HAP-1 (cell line): ENCODE measurements at regions not wholly inside any gene's neighbourhood (a gene's known extent, or its start where the extent isn't known, plus 50 kb on each side); places are given as distances from the start of the nearest gene placed in this dataset.
"Not testable (repeated sequence)": the region's sequence is repeated elsewhere in the genome, so short reads cannot be mapped to it uniquely, and the experiment has no call there.

ENCODE experiments used
- DNase-seq, 2 experiments: peaks; one replicate each; pipeline ENCODE4 v3.0.0-alpha.2; 2016 to 2020; ENCODE audit warnings: low spot score in 2 of 2
- H3K27me3 ChIP-seq: fragments of 250-450 bp; sonication (Bioruptor Pico); 2 replicates; pipeline ENCODE4 v1.5.1; 2020; ENCODE audit warnings: low read depth, mild to moderate bottlenecking, moderate library complexity
- H3K36me3 ChIP-seq: fragments of 250-450 bp; sonication (Bioruptor Pico); replicated peaks from 2 replicates; pipeline ENCODE4 v1.5.1; 2020; ENCODE audit warnings: mild to moderate bottlenecking
- H3K4me1 ChIP-seq: fragments of 250-450 bp; sonication (Bioruptor Pico); 2 replicates; pipeline ENCODE4 v1.5.1; 2020; ENCODE audit warnings: mild to moderate bottlenecking
- H3K4me3 ChIP-seq: fragments of 250-450 bp; sonication (Bioruptor Pico); 2 replicates; pipeline ENCODE4 v1.5.1; 2020; ENCODE audit warnings: mild to moderate bottlenecking, moderate library complexity
- H3K9me3 ChIP-seq: fragments of 250-450 bp; sonication (Bioruptor Pico); 2 replicates; pipeline ENCODE4 v1.5.1; 2020; ENCODE audit warnings: mild to moderate bottlenecking, moderate library complexity
- in situ Hi-C: fragments of 300-500 bp; cut with MboI; formaldehyde crosslinking; loops from 3 replicates; pipeline ENCODE4 v1.14.3; 2020; ENCODE audit warnings: low sequenced_read_pairs, inconsistent platforms, mixed read lengths

DNA sequence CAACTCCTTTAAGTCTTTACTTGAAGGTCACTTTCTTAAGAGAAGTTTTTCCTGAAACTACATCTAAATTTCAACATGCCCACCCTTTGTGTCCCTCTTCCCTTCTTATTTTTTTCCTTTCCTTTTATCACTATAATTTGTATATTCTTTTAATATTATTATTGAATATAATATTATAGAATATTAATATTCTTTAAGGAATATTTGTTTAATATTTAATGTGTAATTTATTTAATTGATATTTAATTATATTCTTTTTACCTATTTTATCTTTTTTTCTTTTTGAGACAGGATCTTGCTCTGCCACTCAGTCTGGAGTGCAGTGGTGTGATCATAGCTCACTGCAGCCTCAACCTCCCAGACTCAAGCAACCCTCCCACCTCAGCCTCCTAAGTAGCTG lies 114.8 kb downstream of the KDR start:
- in situ Hi-C loops, result no loop called here
- H3K4me1 ChIP-seq, result no peaks in the 10 kb centered on the region
- no peak overlapping the region for H3K4me3 ChIP-seq
- DNase-seq, result no peak
- H3K9me3 ChIP-seq, result no peaks in the 10 kb centered on the region
- no peaks in the 10 kb centered on the region for H3K36me3 ChIP-seq
- H3K27me3 ChIP-seq, result no peaks in the 10 kb centered on the region; the same call in 1 of the 2 replicates

DNA sequence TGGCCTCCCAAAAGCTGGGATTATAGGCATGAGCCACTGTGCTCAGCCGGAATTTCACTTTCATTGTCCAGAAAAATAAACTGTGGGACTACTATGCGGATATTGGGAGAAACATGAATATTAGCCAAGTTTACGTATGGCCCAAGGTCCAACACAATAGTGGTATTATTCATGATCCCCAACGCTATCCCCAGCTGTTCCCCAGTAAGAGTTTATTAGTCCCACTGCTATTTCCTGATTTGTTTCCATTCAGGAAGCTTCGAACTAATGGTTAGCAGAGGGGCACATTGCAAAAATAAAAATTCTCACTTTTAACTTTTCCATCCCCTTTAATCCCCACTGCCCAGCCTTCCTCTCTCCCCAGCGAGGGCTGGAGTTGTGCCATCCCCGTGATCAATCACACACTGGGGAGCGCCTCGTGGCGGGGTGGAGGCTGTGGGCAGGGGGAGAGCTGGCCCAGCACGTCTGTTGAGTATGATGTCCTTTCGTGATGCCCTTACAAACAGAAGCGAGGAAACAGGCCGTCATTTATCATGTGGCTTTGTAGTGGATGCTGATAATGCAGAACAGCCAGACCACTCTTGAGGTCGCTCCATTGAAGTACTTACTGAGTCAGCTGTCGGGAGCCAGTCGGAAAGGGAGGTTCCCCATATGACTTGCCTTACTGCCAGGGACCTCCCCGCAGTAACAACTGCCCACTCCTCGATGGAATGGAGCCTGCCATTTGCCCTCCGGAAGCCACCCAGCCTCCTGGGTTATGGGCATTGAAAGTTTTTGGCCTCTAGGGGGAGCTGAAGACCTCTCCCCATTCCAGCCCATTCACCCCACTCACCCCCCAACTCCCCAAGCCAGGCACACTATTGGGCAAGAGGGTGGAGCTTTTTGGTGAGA lies 117.0 kb downstream of the KDR start:
- no peaks in the 10 kb centered on the region for H3K9me3 ChIP-seq
- peak in 1 of 2 experiments; percentile 35 for DNase-seq
- no peaks in the 10 kb centered on the region for H3K4me1 ChIP-seq
- no peak overlapping the region for H3K4me3 ChIP-seq
- peaks cover under 1% of the 10 kb centered on the region; the same call in 1 of the 2 replicates for H3K27me3 ChIP-seq
- no peaks in the 10 kb centered on the region for H3K36me3 ChIP-seq
- in situ Hi-C loops, result no loop called here

DNA sequence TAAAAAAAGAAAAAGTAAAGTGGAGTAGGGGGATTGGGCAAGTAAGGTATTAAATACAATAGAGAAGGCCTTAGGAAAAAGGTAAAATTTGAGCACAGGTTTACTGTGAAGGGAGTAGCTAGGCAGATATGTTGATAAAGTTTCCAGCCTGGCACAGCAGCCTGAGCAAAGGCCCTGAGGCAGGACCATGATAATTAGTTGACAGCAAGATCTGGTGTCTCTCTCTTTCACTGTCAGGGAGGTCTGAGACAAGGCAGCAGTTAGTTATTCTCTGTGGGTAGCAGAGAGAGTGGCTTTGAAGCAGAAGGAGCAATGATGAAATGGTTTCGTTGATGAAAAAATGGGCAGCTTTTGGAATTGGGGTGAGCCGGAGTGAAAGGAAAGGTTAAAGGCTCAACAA lies 119.5 kb downstream of the KDR start:
- in situ Hi-C loops, result no loop called here
- DNase-seq, result no peak
- no peaks in the 10 kb centered on the region for H3K9me3 ChIP-seq

DNA sequence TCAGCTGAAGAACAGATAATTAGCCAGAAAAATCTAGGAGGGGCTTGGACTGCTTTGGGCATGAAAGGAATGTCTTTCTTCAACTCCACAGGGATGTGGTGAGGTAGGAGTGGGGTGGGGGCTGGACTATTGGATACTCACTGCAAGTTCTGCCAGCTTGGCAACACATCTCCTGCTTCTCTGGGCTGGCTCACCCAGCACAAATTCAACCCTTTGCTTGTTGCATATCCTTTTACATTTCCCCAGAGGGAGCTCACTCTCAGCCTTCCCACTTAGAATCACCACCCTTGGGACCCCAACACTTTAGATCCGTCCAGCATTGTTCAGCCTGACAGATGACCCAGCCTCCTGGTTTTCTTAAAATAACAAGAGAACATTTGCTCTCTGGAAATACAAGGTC lies 120.6 kb downstream of the KDR start:
- in situ Hi-C loops, result no loop called here
- no peaks in the 10 kb centered on the region for H3K4me1 ChIP-seq
- no peak overlapping the region for H3K4me3 ChIP-seq
- 0 out of 2 replicates have a peak, but pooled peaks cover 3% of the 10 kb centered on the region for H3K27me3 ChIP-seq
- no peak for DNase-seq
- no peaks in the 10 kb centered on the region for H3K36me3 ChIP-seq
- no peaks in the 10 kb centered on the region for H3K9me3 ChIP-seq

More for the DNA sequence above, 119.5 kb downstream of the KDR start:
- no peaks in the 10 kb centered on the region for H3K36me3 ChIP-seq
- H3K4me3 ChIP-seq, result no peak overlapping the region
- H3K27me3 ChIP-seq, result 0 out of 2 replicates have a peak, but pooled peaks cover 3% of the 10 kb centered on the region
- no peaks in the 10 kb centered on the region for H3K4me1 ChIP-seq

DNA sequence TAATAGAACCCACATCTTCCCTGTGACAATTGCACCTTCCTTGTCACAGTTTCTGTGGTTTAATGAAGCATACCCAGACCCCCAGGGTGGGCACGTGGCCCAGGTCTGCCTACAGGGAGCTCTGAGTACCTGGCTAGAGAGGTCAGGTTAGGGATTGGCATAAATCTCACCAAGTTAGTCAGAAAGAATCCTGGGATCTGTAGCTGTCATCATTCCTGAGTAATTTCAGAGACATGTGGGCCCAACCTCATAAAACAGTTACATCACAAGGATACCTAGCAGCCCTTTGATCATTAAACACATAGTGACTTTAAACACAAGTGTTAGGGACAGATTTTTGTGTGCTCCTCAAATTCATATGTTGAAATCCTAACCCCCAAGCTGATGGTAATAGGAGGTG lies 123.0 kb downstream of the KDR start:
- DNase-seq, result no peak
- 0 out of 2 replicates have a peak, but pooled peaks cover 3% of the 10 kb centered on the region for H3K27me3 ChIP-seq
- in situ Hi-C loops, result no loop called here
- no peak overlapping the region for H3K4me3 ChIP-seq
- H3K4me1 ChIP-seq, result no peaks in the 10 kb centered on the region
- H3K36me3 ChIP-seq, result no peaks in the 10 kb centered on the region
- no peaks in the 10 kb centered on the region for H3K9me3 ChIP-seq

DNA sequence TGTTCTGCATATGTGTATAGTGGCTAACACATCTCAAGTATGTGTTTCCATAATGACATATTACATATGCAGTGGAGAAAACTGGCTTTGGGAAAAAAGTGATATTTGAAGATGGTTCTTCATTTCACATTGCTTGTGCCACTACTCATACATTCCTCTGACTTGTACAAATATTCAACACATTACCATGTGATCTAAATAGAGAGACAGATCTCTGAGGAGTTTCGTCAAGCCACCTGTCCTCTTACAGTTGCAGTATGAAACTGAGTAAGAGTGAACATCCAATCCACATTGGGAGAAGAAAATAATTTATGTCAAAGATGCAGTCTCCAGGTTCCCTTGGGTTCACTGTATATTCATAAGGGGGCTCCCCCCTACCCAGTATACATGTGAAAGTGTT lies 123.9 kb downstream of the KDR start:
- Histone ChIP-seq H3K4me3 (no peak overlapping the region), H3K36me3 (no peaks in the 10 kb centered on the region), H3K27me3 (0 out of 2 replicates have a peak, but pooled peaks cover 3% of the 10 kb centered on the region), H3K9me3 (no peaks in the 10 kb centered on the region), H3K4me1 (no peaks in the 10 kb centered on the region)
- in situ Hi-C loops, result no loop called here
- DNase-seq, result no peak

DNA sequence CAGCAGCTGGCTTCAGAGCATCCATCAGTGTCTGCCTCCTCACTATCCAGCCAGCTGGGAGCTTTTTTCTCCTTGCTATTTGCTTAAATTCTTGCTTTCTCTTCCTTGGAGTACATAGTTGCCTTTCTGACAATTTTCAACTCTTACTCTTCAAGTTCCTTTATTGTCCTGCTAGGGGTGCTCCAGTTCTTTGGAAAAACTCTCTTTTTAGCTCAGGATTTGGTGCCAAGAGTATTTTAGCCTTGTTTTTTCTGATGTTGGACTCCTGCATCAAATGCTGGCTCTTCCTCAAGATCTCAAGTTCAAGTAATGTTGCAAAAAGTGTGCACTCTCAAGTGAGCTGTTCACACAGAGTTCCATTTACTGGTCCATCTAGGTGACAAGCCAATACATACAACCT lies 126.4 kb downstream of the KDR start:
- Histone ChIP-seq H3K9me3 (no peaks in the 10 kb centered on the region), H3K4me1 (no peaks in the 10 kb centered on the region), H3K4me3 (no peak overlapping the region), H3K27me3 (0 out of 2 replicates have a peak, but pooled peaks cover 3% of the 10 kb centered on the region), H3K36me3 (no peaks in the 10 kb centered on the region)
- DNase-seq, result no peak
- in situ Hi-C loops, result no loop called here

DNA sequence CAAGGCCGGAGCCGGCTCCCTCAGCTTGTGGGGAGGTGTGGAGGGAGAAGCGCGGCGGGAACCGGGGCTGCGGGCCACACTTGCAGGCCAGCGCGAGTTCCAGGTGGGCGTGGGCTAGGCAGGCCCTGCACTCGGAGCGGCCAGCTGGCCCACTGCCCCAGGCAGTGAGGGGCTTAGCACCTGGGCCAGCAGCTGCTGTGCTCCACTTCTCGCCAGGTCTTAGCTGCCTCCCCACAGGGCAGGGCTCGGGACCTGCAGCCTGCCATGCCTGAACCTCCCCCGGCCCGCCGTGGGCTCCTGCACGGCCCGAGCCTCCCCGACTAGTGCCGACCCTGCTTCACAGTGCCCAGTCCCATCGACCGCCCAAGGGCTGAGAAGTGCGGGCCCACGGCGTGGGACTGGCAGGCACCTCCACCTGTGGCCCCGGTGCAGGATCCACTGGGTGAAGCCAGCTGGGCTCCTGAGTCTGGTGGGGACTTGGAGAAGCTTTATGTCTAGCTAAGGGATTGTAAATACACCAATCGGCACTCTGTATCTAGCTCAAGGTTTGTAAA lies 131.8 kb downstream of the KDR start:
- in situ Hi-C loops, H3K36me3 ChIP-seq, H3K27me3 ChIP-seq, DNase-seq, H3K9me3 ChIP-seq, H3K4me1 ChIP-seq, H3K4me3 ChIP-seq: not testable (repeated sequence)

DNA sequence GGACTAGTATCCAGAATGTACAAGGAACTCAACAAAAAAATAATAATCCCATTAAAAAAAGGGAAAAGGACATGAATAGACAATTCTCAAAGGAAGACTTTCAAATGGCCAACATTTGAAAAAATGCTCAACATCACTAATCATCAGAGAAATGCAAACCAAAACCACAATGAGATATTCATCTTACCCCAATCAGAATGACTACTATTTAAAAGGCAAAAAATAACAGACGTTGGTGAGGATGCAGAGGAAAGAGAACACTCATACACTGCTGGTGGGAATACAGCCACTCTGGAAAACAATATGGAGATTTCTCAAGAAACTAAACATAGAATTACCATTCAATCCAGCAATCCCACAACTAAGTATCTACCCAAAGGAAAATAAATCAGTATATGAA lies 133.1 kb downstream of the KDR start:
- Histone ChIP-seq H3K9me3 (no peaks in the 10 kb centered on the region), H3K4me1 (no peaks in the 10 kb centered on the region; the same call in 1 of the 2 replicates), H3K36me3 (no peaks in the 10 kb centered on the region), H3K27me3 (no peaks in the 10 kb centered on the region), H3K4me3 (no peak overlapping the region)
- in situ Hi-C loops, result no loop called here
- DNase-seq, result no peak

DNA sequence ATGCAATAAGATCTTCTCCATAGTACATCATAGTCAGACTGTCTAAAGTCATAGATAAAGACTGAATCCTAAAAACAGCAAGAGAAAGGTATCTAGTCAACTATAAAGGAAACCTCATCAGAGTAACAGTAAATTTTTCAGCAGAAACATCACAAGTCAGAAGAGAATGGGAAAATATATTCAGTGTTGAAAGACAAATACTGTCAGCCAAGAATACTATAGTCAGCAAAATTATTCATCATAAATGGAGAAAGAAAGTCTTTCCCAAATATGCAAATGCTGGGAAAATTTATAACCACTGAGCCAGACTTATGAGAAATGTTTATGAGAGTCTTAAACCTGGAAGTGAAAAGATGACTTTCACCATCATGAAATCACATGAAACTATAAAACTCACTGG lies 136.7 kb downstream of the KDR start:
- no peaks in the 10 kb centered on the region for H3K9me3 ChIP-seq
- no peaks in the 10 kb centered on the region for H3K36me3 ChIP-seq
- H3K4me1 ChIP-seq, result no peaks in the 10 kb centered on the region; the same call in 1 of the 2 replicates
- no peak overlapping the region for H3K4me3 ChIP-seq
- no peaks in the 10 kb centered on the region for H3K27me3 ChIP-seq
- in situ Hi-C loops, result no loop called here
- no peak for DNase-seq

DNA sequence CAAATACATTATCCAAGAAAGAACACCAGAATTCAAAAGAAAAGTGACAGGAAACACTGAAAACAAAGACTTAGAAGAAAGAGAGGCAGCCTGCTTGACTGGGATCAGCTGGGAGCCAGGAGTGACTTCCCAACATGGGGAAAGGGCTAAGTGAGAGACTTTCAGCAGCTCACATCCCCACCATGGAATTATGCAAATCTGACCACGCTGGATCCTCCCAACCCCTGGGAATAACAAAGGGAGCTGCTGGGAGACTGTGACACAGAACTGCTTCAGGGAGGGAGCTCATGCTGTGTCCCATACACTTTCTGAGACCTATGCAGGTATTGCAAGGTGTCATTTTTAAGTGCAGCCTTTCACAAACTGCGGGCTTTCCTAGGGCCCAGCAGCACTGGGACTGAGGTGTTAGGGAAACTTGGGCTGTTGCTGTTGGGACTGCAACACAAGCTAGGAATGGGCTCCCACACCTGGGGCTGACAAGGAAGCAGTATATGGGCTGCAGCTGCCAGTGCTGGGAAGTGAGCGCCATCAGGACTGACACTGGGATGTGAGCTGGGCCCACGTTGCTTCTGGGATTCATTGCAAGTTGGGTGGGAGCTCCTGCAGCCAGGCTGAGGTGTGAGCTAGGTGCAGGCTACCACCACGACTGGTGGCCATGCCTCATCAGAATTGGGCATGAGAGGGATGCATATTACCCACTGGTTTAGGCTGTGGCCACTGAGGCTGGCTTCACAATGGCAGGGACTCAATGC lies 139.1 kb downstream of the KDR start:
- Histone ChIP-seq H3K9me3 (no peaks in the 10 kb centered on the region), H3K36me3 (no peaks in the 10 kb centered on the region), H3K4me1 (no peaks in the 10 kb centered on the region), H3K27me3 (no peaks in the 10 kb centered on the region), H3K4me3 (no peak overlapping the region)
- in situ Hi-C loops, result no loop called here
- DNase-seq, result no peak

DNA sequence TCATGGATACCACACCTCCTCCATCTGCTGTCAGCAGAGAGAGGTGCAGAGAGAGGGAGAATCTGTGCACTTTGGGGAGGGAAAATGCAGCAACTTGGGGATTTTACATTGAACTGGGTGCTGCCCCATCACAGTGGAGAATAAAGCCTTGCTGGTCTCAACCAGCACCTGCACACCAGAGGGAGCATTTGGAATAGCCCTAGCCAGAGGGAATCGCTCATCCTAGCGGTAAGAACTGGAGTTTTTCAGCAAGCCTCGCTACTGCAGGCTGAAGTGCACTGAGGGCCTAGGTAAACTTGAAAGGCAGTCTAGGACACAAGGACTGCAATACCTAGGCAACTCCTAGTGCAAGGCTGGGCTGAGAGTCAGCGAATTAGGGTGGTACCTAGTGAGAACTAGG lies 148.7 kb downstream of the KDR start:
- Histone ChIP-seq H3K4me1 (no peaks in the 10 kb centered on the region), H3K4me3 (no peak overlapping the region), H3K9me3 (no peaks in the 10 kb centered on the region), H3K36me3 (no peaks in the 10 kb centered on the region), H3K27me3 (peaks cover 4% of the 10 kb centered on the region; the same call in 1 of the 2 replicates)
- in situ Hi-C loops, result no loop called here
- DNase-seq, result no peak

DNA sequence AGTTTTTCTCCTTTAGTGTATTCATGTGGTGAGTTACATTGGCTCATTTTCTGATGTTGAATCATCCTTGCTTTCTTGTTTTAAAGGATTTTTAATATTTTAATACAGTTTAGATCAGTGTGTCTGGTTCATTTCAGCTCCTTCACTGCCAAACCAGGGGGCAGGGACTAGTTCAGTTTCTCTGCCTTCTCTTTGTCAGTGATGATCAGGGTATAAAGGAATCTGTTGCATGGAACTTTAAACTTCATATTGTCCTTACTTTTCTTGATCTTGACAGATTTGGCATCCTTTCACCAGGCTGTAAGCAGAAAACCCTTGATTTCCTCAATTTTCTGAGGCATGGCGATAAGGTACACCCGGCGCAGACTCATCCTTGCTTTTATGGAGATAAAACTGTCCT lies 149.4 kb downstream of the KDR start:
- Histone ChIP-seq H3K9me3 (no peaks in the 10 kb centered on the region), H3K4me1 (no peaks in the 10 kb centered on the region), H3K27me3 (peaks cover 4% of the 10 kb centered on the region; the same call in 1 of the 2 replicates), H3K36me3 (no peaks in the 10 kb centered on the region), H3K4me3 (no peak overlapping the region)
- DNase-seq, result no peak
- in situ Hi-C loops, result no loop called here

DNA sequence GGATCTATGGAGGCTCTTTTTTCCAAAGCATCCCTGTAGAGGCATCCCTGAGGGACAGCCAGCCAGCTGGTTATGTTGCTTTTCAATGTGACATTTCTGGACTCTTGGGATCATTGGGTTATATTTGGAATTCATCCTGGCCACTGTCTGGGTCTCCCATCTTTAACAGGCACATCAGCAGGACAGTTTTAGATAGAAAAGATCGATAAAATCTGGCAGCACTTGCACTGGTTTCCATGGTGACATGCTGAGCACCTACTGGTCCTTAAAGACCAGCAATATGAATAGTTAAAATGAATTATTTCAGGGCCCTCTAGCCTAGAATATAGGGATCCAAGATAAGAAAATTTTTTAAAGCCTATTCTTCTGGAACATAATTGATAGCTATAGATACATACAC lies 151.6 kb downstream of the KDR start:
- peaks cover 4% of the 10 kb centered on the region; the same call in 1 of the 2 replicates for H3K27me3 ChIP-seq
- no peak for DNase-seq

More for the DNA sequence above, 151.6 kb downstream of the KDR start:
- no peaks in the 10 kb centered on the region for H3K36me3 ChIP-seq
- H3K9me3 ChIP-seq, result no peaks in the 10 kb centered on the region
- H3K4me1 ChIP-seq, result no peaks in the 10 kb centered on the region
- no peak overlapping the region for H3K4me3 ChIP-seq
- in situ Hi-C loops, result loop anchor here (25.0 kb wide), 1 partner anchor 661 kb away; no protein-coding TSS in a partner anchor
